Mammary epithelial cell (primary cell): ENCODE measurements at regions not wholly inside any gene's neighbourhood (a gene's known extent, or its start where the extent isn't known, plus 50 kb on each side); places are given as distances from the start of the nearest gene placed in this dataset.

Source experiments
- CTCF ChIP-seq, 2 donors: IDR thresholded peaks in 1 of 2; conservative IDR thresholded peaks in 1 of 2; 2 replicates each; pipeline ENCODE4 v1.5.1; 2011 to 2012; ENCODE audit warnings: inconsistent platforms in 2 of 2, low read length in 2 of 2, mild to moderate bottlenecking in 2 of 2, control low read depth in 1 of 2, low read depth in 1 of 2; ENCODE audit not compliant: insufficient read depth in 1 of 2; ENCODE audit errors: extremely low read depth in 1 of 2
- EZH2 ChIP-seq: IDR thresholded peaks from 2 replicates; pipeline ENCODE4 v1.6.1; 2012; ENCODE audit warnings: low read length, inconsistent platforms, borderline replicate concordance

GRCh38 chr2:236946871-236947270 lies 138.8 kb upstream of the COPS8 start:
- no peak for TF ChIP-seq CTCF (conservative IDR thresholded peaks at IDR 0.05 in 1 of 2, IDR thresholded peaks at IDR 0.05 in 1 of 2; ENCODE audit: extremely low read depth in 1 of 2, insufficient read depth in 1 of 2, low read depth in 1 of 2, low read length in 2 of 2)
- TF ChIP-seq EZH2, result no peak
